ENCODE measurements at regions not wholly inside any gene's neighbourhood (a gene's known extent, or its start where the extent isn't known, plus 50 kb on each side); places are given as distances from the start of the nearest gene placed in this dataset.
"Not testable (repeated sequence)": the region's sequence is repeated elsewhere in the genome, so short reads cannot be mapped to it uniquely, and the experiment has no call there.

DNA sequence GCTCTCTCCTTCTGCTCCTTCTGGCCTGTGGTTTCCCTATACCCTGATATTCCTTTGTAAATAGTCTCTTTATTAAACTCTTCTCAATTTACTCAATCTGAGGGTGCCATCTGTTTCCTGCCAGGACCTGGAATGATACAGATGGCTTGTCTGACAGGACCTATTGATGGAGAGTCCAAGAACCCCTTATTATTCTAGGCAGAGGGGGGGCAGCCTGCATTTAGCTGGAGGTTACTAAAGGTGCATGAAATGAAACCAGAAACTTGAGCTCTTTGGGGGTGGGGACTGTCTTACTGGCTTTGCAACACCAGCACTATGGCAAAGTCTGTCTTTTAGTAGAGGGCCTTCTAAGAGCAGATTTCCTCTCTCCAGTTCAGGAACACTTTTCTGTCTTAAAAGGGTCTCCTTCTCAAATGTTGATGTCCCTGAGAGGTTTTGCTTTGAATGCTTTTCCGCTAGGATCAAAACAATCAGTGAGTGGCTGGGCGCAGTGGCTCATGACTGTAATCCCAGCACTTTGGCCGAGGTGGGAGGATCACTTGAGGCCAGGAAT, 162.5 kb upstream of the MED14 start (continued):
- TF ChIP-seq JUND (IDR thresholded peaks at IDR 0.05; ENCODE audit: low read length) (no peak), EP300 (IDR thresholded peaks at IDR 0.05; ENCODE audit: borderline replicate concordance in 1 of 2, low read depth in 2 of 2, low read length in 2 of 2) (no peak), SUZ12 (IDR thresholded peaks at IDR 0.05; ENCODE audit: low read length) (no peak), CTCF (IDR thresholded peaks at IDR 0.05; ENCODE audit: control extremely low read depth in 1 of 3, insufficient read depth in 1 of 3, low read depth in 1 of 3, low read length in 3 of 3) (no peak)

DNA sequence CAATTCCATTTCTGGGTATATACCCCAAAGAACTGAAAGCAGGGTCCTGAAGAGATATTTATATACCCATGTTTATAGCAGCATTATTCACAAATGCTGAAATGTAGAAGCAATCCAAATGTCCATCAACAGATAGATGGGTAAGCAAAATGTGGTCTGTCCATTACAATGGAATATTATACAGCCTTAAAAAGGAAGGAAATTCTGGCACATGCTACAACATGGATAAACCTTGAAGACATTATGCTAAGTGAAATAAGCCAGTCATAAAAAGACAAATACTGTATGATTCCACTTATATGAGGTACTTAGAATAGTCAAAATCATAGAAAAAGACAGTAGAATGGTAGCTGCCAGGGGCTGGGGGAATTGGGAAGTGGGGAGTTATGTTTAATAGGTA, 169.4 kb upstream of the MED14 start:
- H3K79me2 ChIP-seq (ENCODE audit: control insufficient read depth in 1 of 2, insufficient read depth in 2 of 2, low read length in 2 of 2); H3K79me1 ChIP-seq (ENCODE audit: low read depth, low read length); H3K36me3 ChIP-seq (ENCODE audit: control insufficient read depth in 2 of 4, insufficient read depth in 4 of 4, low read length in 3 of 4); H2BK15ac ChIP-seq (ENCODE audit: low read length); FAIRE-seq; H4K20me1 ChIP-seq (replicated peaks in 1 of 2; ENCODE audit: control insufficient read depth in 1 of 2, insufficient read depth in 2 of 2, low read length in 2 of 2); H4K5ac ChIP-seq (ENCODE audit: insufficient read length, low read depth, low read length); POLR2A ChIA-PET (ENCODE audit: partially characterized antibody); DNase-seq (ENCODE audit: low read depth in 1 of 2, low spot score in 2 of 2); H2BK5ac ChIP-seq (ENCODE audit: low read depth, low read length); H3K23ac ChIP-seq (ENCODE audit: insufficient read length); H2AK5ac ChIP-seq (ENCODE audit: low read depth, low read length); H3K23me2 ChIP-seq (ENCODE audit: low read depth, low read length); CTCF ChIA-PET (ENCODE audit: partially characterized antibody); H4K91ac ChIP-seq (replicated peaks; ENCODE audit: insufficient read length, low read length); H3K9ac ChIP-seq (replicated peaks in 1 of 4; ENCODE audit: extremely low read depth in 1 of 4, low read depth in 3 of 4, low read length in 3 of 4); H3K27ac ChIP-seq (ENCODE audit: low read depth, low read length); H2BK120ac ChIP-seq (replicated peaks; ENCODE audit: low read depth, low read length); H3K56ac ChIP-seq (replicated peaks; ENCODE audit: insufficient read length, low read depth, low read length); H3K4ac ChIP-seq (replicated peaks; ENCODE audit: insufficient read length, low read depth, low read length); H3K27me3 ChIP-seq (replicated peaks in 1 of 4; ENCODE audit: control insufficient read depth in 3 of 4, extremely low read depth in 1 of 4, insufficient read depth in 3 of 4, low read length in 3 of 4); H3K4me3 ChIP-seq (ENCODE audit: extremely low read depth in 1 of 4, insufficient read depth in 2 of 4, low read depth in 3 of 4, low read length in 4 of 4); H4K8ac ChIP-seq (ENCODE audit: extremely low read depth, insufficient read depth, low read length); H3K4me2 ChIP-seq (ENCODE audit: insufficient read depth in 1 of 2, low read depth in 2 of 2, low read length in 2 of 2); H3K4me1 ChIP-seq (replicated peaks in 1 of 4; ENCODE audit: control insufficient read depth in 3 of 4, insufficient read depth in 4 of 4, low read length in 3 of 4); H2AFZ ChIP-seq (ENCODE audit: low read length); H3K18ac ChIP-seq (ENCODE audit: extremely low read depth, low read length); H2BK12ac ChIP-seq (ENCODE audit: low read depth, low read length); H2BK20ac ChIP-seq (ENCODE audit: low read length); H3K14ac ChIP-seq (ENCODE audit: insufficient read length); H3K9me3 ChIP-seq (ENCODE audit: insufficient read depth in 2 of 2, low read depth in 1 of 2, low read length in 1 of 2): not testable (repeated sequence)

All from H1 (cell line).